ENCODE measurements at regions not wholly inside any gene's neighbourhood (a gene's known extent, or its start where the extent isn't known, plus 50 kb on each side); places are given as distances from the start of the nearest gene placed in this dataset.

DNA sequence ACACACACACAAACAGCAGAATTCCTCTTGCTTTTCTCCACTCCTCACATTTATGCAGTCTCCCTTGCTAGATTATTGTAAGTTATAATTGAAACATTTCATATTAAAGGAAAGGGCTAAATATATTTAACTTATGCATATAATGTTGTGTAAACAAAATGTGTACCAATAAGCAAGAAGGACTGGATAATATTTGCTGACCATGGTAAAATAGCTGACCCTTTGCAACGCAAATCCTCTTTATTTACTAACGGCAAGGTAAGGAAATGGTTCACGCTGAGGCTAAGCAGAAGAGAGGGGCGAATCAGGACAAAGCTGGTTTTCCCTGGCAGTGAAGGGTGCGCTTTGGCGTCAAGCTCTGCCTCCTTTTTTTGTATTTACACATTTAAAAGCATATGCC lies 154.2 kb upstream of the IRX4 start:
- Histone ChIP-seq H3K23ac (ENCODE audit: insufficient read length) (no peak overlapping the region), H4K20me1 (replicated peaks in 1 of 2; ENCODE audit: control insufficient read depth in 1 of 2, insufficient read depth in 2 of 2, low read length in 2 of 2) (no peaks in the 10 kb centered on the region), H3K27me3 (replicated peaks in 1 of 4; ENCODE audit: control insufficient read depth in 3 of 4, extremely low read depth in 1 of 4, insufficient read depth in 3 of 4, low read length in 3 of 4) (peaks cover 0 to 4% (median 2%) of the 10 kb centered on the region in 4 experiments; a peak in 1 of 7 replicates), H3K4me1 (replicated peaks in 1 of 4; ENCODE audit: control insufficient read depth in 3 of 4, insufficient read depth in 4 of 4, low read length in 3 of 4) (peaks cover 0 to 8% (median 2%) of the 10 kb centered on the region in 4 experiments; a peak in 4 of 7 replicates), H3K4ac (replicated peaks; ENCODE audit: insufficient read length, low read depth, low read length) (no peak overlapping the region), H2BK20ac (ENCODE audit: low read length) (no peak overlapping the region), H3K79me1 (ENCODE audit: low read depth, low read length) (no peaks in the 10 kb centered on the region), H2AK5ac (ENCODE audit: low read depth, low read length) (no peak overlapping the region), H3K14ac (ENCODE audit: insufficient read length) (no peak overlapping the region), H2BK5ac (ENCODE audit: low read depth, low read length) (no peak overlapping the region), H3K36me3 (ENCODE audit: control insufficient read depth in 2 of 4, insufficient read depth in 4 of 4, low read length in 3 of 4) (no peaks in the 10 kb centered on the region), H3K4me3 (ENCODE audit: extremely low read depth in 1 of 4, insufficient read depth in 2 of 4, low read depth in 3 of 4, low read length in 4 of 4) (no peak overlapping the region), H2BK15ac (ENCODE audit: low read length) (no peak overlapping the region), H4K5ac (ENCODE audit: insufficient read length, low read depth, low read length) (no peak overlapping the region), H3K9me3 (ENCODE audit: insufficient read depth in 2 of 2, low read depth in 1 of 2, low read length in 1 of 2) (no peaks in the 10 kb centered on the region), H2BK120ac (replicated peaks; ENCODE audit: low read depth, low read length) (no peak overlapping the region), H3K79me2 (ENCODE audit: control insufficient read depth in 1 of 2, insufficient read depth in 2 of 2, low read length in 2 of 2) (no peaks in the 10 kb centered on the region), H3K23me2 (ENCODE audit: low read depth, low read length) (no peaks in the 10 kb centered on the region), H3K27ac (ENCODE audit: low read depth, low read length) (no peak overlapping the region), H2AFZ (ENCODE audit: low read length) (no peak overlapping the region), H2BK12ac (ENCODE audit: low read depth, low read length) (no peak overlapping the region), H3K9ac (replicated peaks in 1 of 4; ENCODE audit: extremely low read depth in 1 of 4, low read depth in 3 of 4, low read length in 3 of 4) (no peak overlapping the region), H4K91ac (replicated peaks; ENCODE audit: insufficient read length, low read length) (no peak overlapping the region), H3K18ac (ENCODE audit: extremely low read depth, low read length) (no peak overlapping the region), H4K8ac (ENCODE audit: extremely low read depth, insufficient read depth, low read length) (no peak overlapping the region), H3K56ac (replicated peaks; ENCODE audit: insufficient read length, low read depth, low read length) (no peak overlapping the region), H3K4me2 (ENCODE audit: insufficient read depth in 1 of 2, low read depth in 2 of 2, low read length in 2 of 2) (no peak overlapping the region)
- FAIRE-seq, result no peak
- ChIA-PET POLR2A (ENCODE audit: partially characterized antibody) (no interaction called here), CTCF (ENCODE audit: partially characterized antibody) (interaction anchor here (0.6 to 1.3 kb wide), 6 partner anchors 10 to 221 kb away, joined by 3 to 5 read pairs (median 4); no protein-coding TSS in a partner anchor)
- 80% methylated on average over 6 of the region's 6 CpGs; no CpG with 5 or more reads in 1 of the 2 experiments for WGBS, 2 experiments (ENCODE audit: extremely low coverage in 1 of 2, insufficient coverage in 1 of 2, insufficient read length in 1 of 2, insufficient replicate concordance in 2 of 2, low coverage in 1 of 2, low lambda C conversion rate in 2 of 2, missing lambda C conversion rate in 1 of 2)
- no peak for DNase-seq (ENCODE audit: low read depth in 1 of 2, low spot score in 2 of 2)
- TF ChIP-seq SIN3A (conservative IDR thresholded peaks at IDR 0.05 in 1 of 2, IDR thresholded peaks at IDR 0.05 in 1 of 2; ENCODE audit: low read depth in 1 of 2, low read length in 2 of 2) (no peak), EZH2 (IDR thresholded peaks at IDR 0.05; ENCODE audit: low read depth, low read length, severe bottlenecking) (no peak), CHD2 (IDR thresholded peaks at IDR 0.05; ENCODE audit: low read length) (no peak), KDM4A (IDR thresholded peaks at IDR 0.05; ENCODE audit: low read depth, low read length, severe bottlenecking) (no peak), SUZ12 (IDR thresholded peaks at IDR 0.05; ENCODE audit: low read length) (no peak), CBX8 (IDR thresholded peaks at IDR 0.05; ENCODE audit: borderline replicate concordance, low read depth, low read length) (no peak), RBBP5 (IDR thresholded peaks at IDR 0.05; ENCODE audit: borderline replicate concordance, low read depth, low read length) (no peak), RFX5 (IDR thresholded peaks at IDR 0.05; ENCODE audit: borderline replicate concordance, low read depth, low read length) (no peak), SAP30 (IDR thresholded peaks at IDR 0.05; ENCODE audit: insufficient read depth, insufficient replicate concordance, low read length) (no peak), NRF1 (IDR thresholded peaks at IDR 0.05; ENCODE audit: low read depth, low read length) (no peak), CREB1 (IDR thresholded peaks at IDR 0.05) (no peak)
- TF ChIP-seq, protein P1, sequence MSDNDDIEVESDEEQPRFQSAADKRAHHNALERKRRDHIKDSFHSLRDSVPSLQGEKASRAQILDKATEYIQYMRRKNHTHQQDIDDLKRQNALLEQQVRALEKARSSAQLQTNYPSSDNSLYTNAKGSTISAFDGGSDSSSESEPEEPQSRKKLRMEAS (IDR thresholded peaks at IDR 0.05), result no peak

Measured in H1 (cell line).